RPMI7951 (cell line): ENCODE measurements at regions not wholly inside any gene's neighbourhood (a gene's known extent, or its start where the extent isn't known, plus 50 kb on each side); places are given as distances from the start of the nearest gene placed in this dataset.

Experiments
- DNase-seq: peaks from one replicate; pipeline ENCODE4 v3.0.0-alpha.2; 2012; ENCODE audit warnings: low read depth

GRCh38 chr12:114779186-114779585 is 95.2 kb upstream of the TBX3 start:
- no peak for DNase-seq

- DNase-seq, result peak; percentile 81
Observed at GRCh38 chr12:114776731-114777442, 92.9 kb upstream of the TBX3 start.

GRCh38 chr12:114774699-114775098 is 90.7 kb upstream of the TBX3 start:
- no peak for DNase-seq

GRCh38 chr12:114774197-114774596 is 90.2 kb upstream of the TBX3 start:
- peak; percentile 88 for DNase-seq

GRCh38 chr12:114770323-114770722 is 86.3 kb upstream of the TBX3 start:
- peak; percentile 46 for DNase-seq

- peak; percentile 93 for DNase-seq
Observed at GRCh38 chr12:114769634-114770033, 85.7 kb upstream of the TBX3 start.

GRCh38 chr12:114767906-114768722 is 84.1 kb upstream of the TBX3 start:
- DNase-seq, result peak; percentile 34

- no peak for DNase-seq
Observed at GRCh38 chr12:114767084-114767760, 83.2 kb upstream of the TBX3 start.

GRCh38 chr12:114765960-114766691 is 82.2 kb upstream of the TBX3 start:
- no peak for DNase-seq

- no peak for DNase-seq
Observed at GRCh38 chr12:114764510-114764909, 80.5 kb upstream of the TBX3 start.

GRCh38 chr12:114762490-114763110 is 78.6 kb upstream of the TBX3 start:
- peak; percentile 69 for DNase-seq

GRCh38 chr12:114760151-114760877 is 76.3 kb upstream of the TBX3 start:
- peak; percentile 82 for DNase-seq

GRCh38 chr12:114759635-114760034 is 75.7 kb upstream of the TBX3 start:
- no peak for DNase-seq

- no peak for DNase-seq
Observed at GRCh38 chr12:114757684-114758325, 73.8 kb upstream of the TBX3 start.

- DNase-seq, result no peak
Observed at GRCh38 chr12:114752217-114752616, 68.2 kb upstream of the TBX3 start.

GRCh38 chr12:114751712-114752111 is 67.7 kb upstream of the TBX3 start:
- DNase-seq, result no peak

GRCh38 chr12:114750917-114751316 is 66.9 kb upstream of the TBX3 start:
- DNase-seq, result no peak

GRCh38 chr12:114749065-114749464 is 65.1 kb upstream of the TBX3 start:
- DNase-seq, result no peak

- no peak for DNase-seq
Observed at GRCh38 chr12:114747012-114747858, 63.3 kb upstream of the TBX3 start.
